Kidney epithelial cell (primary cell): ENCODE measurements at regions not wholly inside any gene's neighbourhood (a gene's known extent, or its start where the extent isn't known, plus 50 kb on each side); places are given as distances from the start of the nearest gene placed in this dataset.

Experiments used
- DNase-seq: peaks from one replicate; pipeline ENCODE4 v3.0.0-alpha.2; 2010; ENCODE audit warnings: low read depth
- H3K27me3 ChIP-seq: 2 replicates; pipeline ENCODE4 v1.6.0; 2011; ENCODE audit warnings: low read length; ENCODE audit not compliant: control insufficient read depth, insufficient read depth
- H3K36me3 ChIP-seq: 2 replicates; pipeline ENCODE4 v1.5.1; 2011; ENCODE audit warnings: low read length; ENCODE audit not compliant: control insufficient read depth, insufficient read depth
- H3K4me3 ChIP-seq: 2 replicates; pipeline ENCODE4 v1.5.1; 2011; ENCODE audit warnings: low read depth, mild to moderate bottlenecking, control low read depth, low read length
- CTCF ChIP-seq: IDR thresholded peaks from 2 replicates; pipeline ENCODE4 v1.5.1; 2011; ENCODE audit warnings: mild to moderate bottlenecking, moderate library complexity, low read length, control low read depth, inconsistent platforms; ENCODE audit not compliant: insufficient read depth, poor library complexity, severe bottlenecking

- H3K36me3 ChIP-seq = no peaks in the 10 kb centered on the region
- TF ChIP-seq CTCF = no peak
- H3K27me3 ChIP-seq = no peaks in the 10 kb centered on the region
- no peak for DNase-seq
- H3K4me3 ChIP-seq = no peak overlapping the region
Measured at GRCh38 chr2:16862471-16862870, 196.8 kb upstream of the CYRIA start.

GRCh38 chr2:16861530-16861929 is 195.9 kb upstream of the CYRIA start:
- TF ChIP-seq CTCF = no peak
- DNase-seq = peak; percentile 52
- Histone ChIP-seq H3K36me3 (no peaks in the 10 kb centered on the region), H3K27me3 (no peaks in the 10 kb centered on the region), H3K4me3 (no peak overlapping the region)

- TF ChIP-seq CTCF = no peak
- Histone ChIP-seq H3K36me3 (no peaks in the 10 kb centered on the region), H3K27me3 (no peaks in the 10 kb centered on the region), H3K4me3 (no peak overlapping the region)
- DNase-seq = no peak
Measured at GRCh38 chr2:16861111-16861510, 195.5 kb upstream of the CYRIA start.

- TF ChIP-seq CTCF = no peak
- Histone ChIP-seq H3K27me3 (no peaks in the 10 kb centered on the region), H3K4me3 (no peak overlapping the region), H3K36me3 (no peaks in the 10 kb centered on the region)
- DNase-seq = no peak
Measured at GRCh38 chr2:16860627-16861026, 195.0 kb upstream of the CYRIA start.

- H3K36me3 ChIP-seq = no peaks in the 10 kb centered on the region
- H3K4me3 ChIP-seq = no peak overlapping the region
- TF ChIP-seq CTCF = no peak
- DNase-seq = no peak
- no peaks in the 10 kb centered on the region for H3K27me3 ChIP-seq
Measured at GRCh38 chr2:16855183-16855582, 189.5 kb upstream of the CYRIA start.

GRCh38 chr2:16853088-16853487 is 187.5 kb upstream of the CYRIA start:
- no peak for TF ChIP-seq CTCF
- no peak for DNase-seq
- H3K4me3 ChIP-seq = no peak overlapping the region
- H3K27me3 ChIP-seq = no peaks in the 10 kb centered on the region
- H3K36me3 ChIP-seq = no peaks in the 10 kb centered on the region
